HUES6 (cell line): ENCODE measurements at regions not wholly inside any gene's neighbourhood (a gene's known extent, or its start where the extent isn't known, plus 50 kb on each side); places are given as distances from the start of the nearest gene placed in this dataset.
"Not testable (repeated sequence)": the region's sequence is repeated elsewhere in the genome, so short reads cannot be mapped to it uniquely, and the experiment has no call there.

ENCODE experiments used
- H3K27ac ChIP-seq: 2 replicates; pipeline ENCODE4 v1.7.0; 2013; ENCODE audit warnings: low read depth, mild to moderate bottlenecking, low read length, inconsistent platforms
- H3K27me3 ChIP-seq: 2 replicates; pipeline ENCODE4 v1.6.1; 2013; ENCODE audit warnings: low read length; ENCODE audit not compliant: control insufficient read depth, insufficient read depth
- H3K36me3 ChIP-seq: 2 replicates; pipeline ENCODE4 v1.6.1; 2013; ENCODE audit warnings: low read length; ENCODE audit not compliant: control insufficient read depth, insufficient read depth
- H3K4me1 ChIP-seq: 2 replicates; pipeline ENCODE4 v1.6.1; 2013; ENCODE audit warnings: low read length; ENCODE audit not compliant: control insufficient read depth, insufficient read depth
- H3K4me3 ChIP-seq: 2 replicates; pipeline ENCODE4 v1.5.1; 2013; ENCODE audit warnings: low read depth, low read length
- H3K9ac ChIP-seq: one replicate; pipeline ENCODE4 v1.6.1; 2013; ENCODE audit warnings: mild to moderate bottlenecking, low read length
- H3K9me3 ChIP-seq: 2 replicates; pipeline ENCODE4 v1.6.1; 2013; ENCODE audit warnings: low read depth, low read length; ENCODE audit not compliant: control insufficient read depth, insufficient read depth

DNA sequence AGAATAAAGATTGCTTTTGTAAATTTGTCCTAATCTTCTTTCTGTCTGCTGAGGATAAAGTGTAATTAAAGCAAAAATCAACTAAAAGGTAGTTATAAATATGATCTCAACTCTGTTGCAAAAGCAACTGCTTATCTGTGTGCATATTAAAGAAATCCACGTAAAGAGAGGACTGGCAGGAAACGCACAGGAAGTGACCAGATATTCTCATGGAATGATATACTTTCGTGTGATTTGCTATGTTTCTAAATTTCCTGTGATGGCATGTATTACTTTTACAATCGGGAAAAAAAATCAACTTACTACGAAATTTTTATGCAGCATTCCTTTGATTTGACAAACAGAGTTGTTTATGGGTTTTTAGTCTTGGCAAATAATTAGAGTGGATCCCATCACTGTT, 75.4 kb downstream of the RGS2 start:
- no peak overlapping the region for H3K9ac ChIP-seq
- H3K27ac ChIP-seq: no peak overlapping the region
- H3K9me3 ChIP-seq: peaks cover 5% of the 10 kb centered on the region; the same call in 1 of the 2 replicates
- peaks cover 13% of the 10 kb centered on the region for H3K4me1 ChIP-seq
- H3K27me3 ChIP-seq: no peaks in the 10 kb centered on the region
- H3K36me3 ChIP-seq: no peaks in the 10 kb centered on the region
- no peak overlapping the region for H3K4me3 ChIP-seq

DNA sequence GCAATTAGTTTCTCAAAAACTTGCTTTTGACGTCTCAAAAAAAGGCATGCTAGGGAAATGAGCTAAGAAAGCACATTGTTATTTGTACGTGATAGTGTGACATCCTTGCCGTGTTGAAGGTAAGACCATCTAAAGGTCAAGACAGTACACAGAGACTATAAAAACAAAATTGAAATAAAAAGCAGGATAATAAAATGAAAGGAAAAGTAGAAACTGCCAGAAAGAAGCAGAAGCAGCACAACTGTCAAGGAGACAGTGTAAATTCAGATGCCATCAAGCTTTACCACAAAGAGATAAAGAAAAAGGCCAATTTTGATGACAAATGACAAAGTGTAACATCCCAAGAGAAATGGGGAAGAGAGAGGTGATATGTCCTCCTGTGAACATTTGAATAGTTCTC, 76.5 kb downstream of the RGS2 start:
- H3K36me3 ChIP-seq, H3K27me3 ChIP-seq, H3K9me3 ChIP-seq, H3K4me3 ChIP-seq, H3K27ac ChIP-seq, H3K9ac ChIP-seq: not testable (repeated sequence)
- H3K4me1 ChIP-seq: peaks cover 13% of the 10 kb centered on the region

DNA sequence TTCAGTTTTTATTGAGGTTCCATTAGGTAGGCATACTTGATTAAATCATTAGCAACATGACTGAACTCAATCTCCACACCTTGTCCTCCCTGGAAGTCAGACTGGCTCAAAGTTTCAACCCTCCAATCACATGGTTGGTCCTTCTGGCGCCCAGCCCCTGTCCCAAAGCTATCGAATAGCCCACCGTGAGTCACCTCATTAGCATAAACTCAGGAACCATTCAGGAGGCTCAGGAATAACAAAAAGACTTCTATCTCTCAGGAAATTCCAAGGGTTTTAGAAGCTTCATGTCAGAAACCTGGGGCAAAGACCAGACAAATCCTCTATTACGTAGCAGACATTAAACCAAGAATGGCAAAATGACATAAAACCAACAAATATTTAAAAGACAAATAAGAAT, 78.6 kb downstream of the RGS2 start:
- Histone ChIP-seq H3K27me3 (no peaks in the 10 kb centered on the region), H3K4me1 (peaks cover 13% of the 10 kb centered on the region), H3K9ac (peak overlapping the region; percentile 52), H3K9me3 (peaks cover 5% of the 10 kb centered on the region; the same call in 1 of the 2 replicates), H3K36me3 (no peaks in the 10 kb centered on the region), H3K4me3 (peak overlapping the region; percentile 9), H3K27ac (peak overlapping the region; percentile 86; the same call in 1 of the 2 replicates)

DNA sequence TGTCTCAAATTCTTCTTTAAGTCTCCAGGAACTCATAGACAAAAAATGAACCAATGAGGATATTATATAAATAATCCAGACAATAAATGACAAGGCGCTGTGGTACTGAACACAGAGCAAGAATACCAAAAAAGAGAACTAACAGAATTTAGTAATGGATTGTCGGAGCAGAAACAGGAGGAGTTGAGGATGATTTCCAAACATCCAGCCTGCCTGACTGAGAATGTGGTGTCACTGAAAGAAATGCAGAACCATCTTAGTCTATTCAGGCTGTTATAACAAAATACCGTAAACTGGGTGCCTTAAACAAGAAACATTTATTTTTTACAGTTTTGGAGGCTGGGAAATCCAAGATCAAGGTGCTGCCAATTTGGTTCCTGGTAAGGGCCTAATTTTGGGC, 79.7 kb downstream of the RGS2 start:
- Histone ChIP-seq H3K4me1 (peaks cover 13% of the 10 kb centered on the region), H3K9ac (no peak overlapping the region), H3K36me3 (no peaks in the 10 kb centered on the region), H3K27me3 (no peaks in the 10 kb centered on the region), H3K9me3 (peaks cover 5% of the 10 kb centered on the region; the same call in 1 of the 2 replicates), H3K27ac (no peak overlapping the region), H3K4me3 (no peak overlapping the region)

DNA sequence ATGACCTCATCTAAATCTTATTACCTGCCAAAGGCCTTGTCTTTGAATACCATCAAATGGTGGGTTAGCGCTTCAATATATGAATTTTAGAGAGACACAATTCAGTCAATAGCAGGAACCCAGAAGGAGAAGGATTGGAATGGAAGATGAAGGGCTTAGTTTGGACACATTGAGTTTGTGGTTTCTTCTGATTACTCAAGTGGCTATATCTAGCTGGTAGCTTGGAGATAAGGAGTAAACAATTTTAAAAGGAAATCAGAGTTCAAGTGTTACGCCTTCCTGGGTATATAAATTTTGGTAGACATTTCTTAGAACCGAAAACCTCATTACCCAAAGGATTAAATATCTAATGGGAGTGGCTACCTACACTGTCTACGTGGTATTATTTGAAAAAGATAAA, 80.2 kb downstream of the RGS2 start:
- Histone ChIP-seq H3K36me3 (no peaks in the 10 kb centered on the region), H3K4me1 (peaks cover 13% of the 10 kb centered on the region), H3K27ac (no peak overlapping the region), H3K4me3 (no peak overlapping the region), H3K9me3 (peaks cover 5% of the 10 kb centered on the region; the same call in 1 of the 2 replicates), H3K9ac (no peak overlapping the region), H3K27me3 (no peaks in the 10 kb centered on the region)

DNA sequence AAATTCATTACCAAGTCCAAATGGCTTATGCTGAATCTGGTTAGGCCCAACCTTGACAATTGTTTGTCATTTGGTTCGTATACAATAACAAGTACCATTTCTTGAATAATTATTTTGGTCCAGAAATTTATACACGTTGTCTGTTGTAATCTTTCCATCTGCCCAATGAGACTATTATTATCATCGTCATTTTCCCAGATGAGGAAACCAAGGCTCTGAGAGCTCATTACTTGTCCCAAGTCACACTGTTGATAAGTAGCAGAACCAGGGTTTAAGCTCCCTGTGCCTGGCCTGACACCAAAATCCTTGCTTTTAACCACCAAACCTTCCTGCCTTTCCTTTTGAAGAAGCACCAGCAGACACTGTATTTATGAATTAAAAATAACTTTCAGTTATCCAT, 81.3 kb downstream of the RGS2 start:
- peaks cover 13% of the 10 kb centered on the region for H3K4me1 ChIP-seq
- no peak overlapping the region for H3K4me3 ChIP-seq
- no peak overlapping the region for H3K9ac ChIP-seq
- H3K36me3 ChIP-seq: no peaks in the 10 kb centered on the region
- H3K9me3 ChIP-seq: peaks cover 5% of the 10 kb centered on the region; the same call in 1 of the 2 replicates
- no peaks in the 10 kb centered on the region for H3K27me3 ChIP-seq
- no peak overlapping the region for H3K27ac ChIP-seq

DNA sequence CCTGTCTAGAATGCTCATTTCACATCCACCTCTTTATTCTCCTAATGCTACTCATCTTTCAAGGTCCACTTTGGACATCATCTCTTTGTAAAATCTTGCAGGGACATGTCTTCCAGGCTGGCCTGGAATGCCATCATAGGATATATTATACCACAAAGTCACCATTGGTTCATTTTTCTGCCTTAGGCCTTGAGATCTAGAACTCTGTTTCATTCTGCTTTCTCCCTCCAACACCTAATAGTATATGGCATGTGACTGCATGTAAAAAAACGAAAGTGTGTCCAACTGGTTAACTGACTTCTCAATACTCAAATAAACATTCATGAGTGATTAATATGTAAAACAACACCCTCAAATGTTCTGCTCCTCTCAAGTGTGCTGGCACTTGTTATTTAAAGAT, 84.1 kb downstream of the RGS2 start:
- Histone ChIP-seq H3K4me1 (peaks cover 5% of the 10 kb centered on the region), H3K9ac (no peak overlapping the region), H3K36me3 (no peaks in the 10 kb centered on the region), H3K27me3 (no peaks in the 10 kb centered on the region), H3K4me3 (no peak overlapping the region), H3K27ac (no peak overlapping the region), H3K9me3 (peaks cover 3% of the 10 kb centered on the region; the same call in 1 of the 2 replicates)

DNA sequence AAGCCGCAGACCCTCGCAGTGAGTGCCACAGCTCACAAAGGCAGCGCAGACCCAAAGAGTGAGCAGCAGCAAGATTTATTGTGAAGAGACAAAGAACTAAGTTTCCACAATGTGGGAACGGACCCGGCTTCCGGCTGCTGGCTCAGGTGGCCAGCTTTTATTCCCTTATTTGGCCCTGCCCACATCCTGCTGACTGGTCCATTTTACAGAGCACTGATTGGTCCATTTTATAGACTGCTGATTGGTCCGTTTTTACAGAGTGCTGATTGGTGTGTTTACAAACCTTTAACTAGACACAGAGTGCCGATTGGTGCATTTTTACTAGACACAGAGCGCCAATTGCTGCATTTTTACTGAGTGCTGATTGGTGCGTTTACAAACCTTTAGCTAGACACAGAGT, 86.6 kb downstream of the RGS2 start:
- H3K27ac ChIP-seq, H3K36me3 ChIP-seq, H3K4me3 ChIP-seq, H3K4me1 ChIP-seq, H3K9ac ChIP-seq, H3K9me3 ChIP-seq, H3K27me3 ChIP-seq: not testable (repeated sequence)

DNA sequence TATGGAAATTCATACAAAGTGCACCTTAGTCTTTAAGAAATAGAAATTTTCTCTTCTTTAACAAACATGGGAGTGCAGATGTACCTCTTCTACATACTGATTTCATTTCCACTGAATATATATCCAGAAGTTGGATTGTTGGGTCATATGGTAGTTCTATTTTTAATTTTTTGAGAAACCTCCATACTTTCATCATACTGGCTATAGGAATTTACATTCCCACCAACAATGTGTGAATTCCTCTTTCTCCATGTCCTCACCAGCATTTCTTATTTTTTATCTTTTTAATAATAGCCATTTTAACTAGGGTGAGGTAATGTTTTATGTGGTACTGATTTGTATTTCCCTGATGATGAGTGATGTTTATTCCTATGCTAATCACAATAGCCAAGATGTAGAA, 87.5 kb downstream of the RGS2 start:
- no peak overlapping the region for H3K9ac ChIP-seq
- H3K27me3 ChIP-seq: no peaks in the 10 kb centered on the region
- H3K36me3 ChIP-seq: no peaks in the 10 kb centered on the region
- no peak overlapping the region for H3K27ac ChIP-seq
- no peaks in the 10 kb centered on the region for H3K4me1 ChIP-seq
- H3K9me3 ChIP-seq: no peaks in the 10 kb centered on the region
- no peak overlapping the region for H3K4me3 ChIP-seq

DNA sequence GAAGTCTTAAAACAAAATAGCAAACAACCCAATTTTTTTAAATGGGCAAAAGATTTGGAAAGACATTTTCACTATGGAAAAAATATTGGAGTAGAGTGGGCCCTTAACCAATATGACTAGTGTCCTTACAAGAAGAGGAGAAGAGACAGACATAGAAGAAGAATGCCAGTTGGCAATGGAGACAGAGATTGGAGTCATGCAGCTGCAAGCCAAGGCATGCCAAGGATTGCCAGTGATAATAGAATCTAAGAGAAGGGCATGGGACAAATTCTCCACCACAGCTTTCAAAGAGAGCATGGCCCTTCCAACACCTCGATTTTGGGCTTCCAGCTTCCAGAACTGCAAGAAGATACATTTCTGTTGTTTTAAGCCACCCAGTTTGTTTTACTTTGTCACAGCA, 92.7 kb downstream of the RGS2 start:
- Histone ChIP-seq H3K27ac (no peak overlapping the region), H3K36me3 (no peaks in the 10 kb centered on the region), H3K4me3 (no peak overlapping the region), H3K9me3 (no peaks in the 10 kb centered on the region), H3K9ac (no peak overlapping the region), H3K4me1 (no peaks in the 10 kb centered on the region), H3K27me3 (no peaks in the 10 kb centered on the region)

DNA sequence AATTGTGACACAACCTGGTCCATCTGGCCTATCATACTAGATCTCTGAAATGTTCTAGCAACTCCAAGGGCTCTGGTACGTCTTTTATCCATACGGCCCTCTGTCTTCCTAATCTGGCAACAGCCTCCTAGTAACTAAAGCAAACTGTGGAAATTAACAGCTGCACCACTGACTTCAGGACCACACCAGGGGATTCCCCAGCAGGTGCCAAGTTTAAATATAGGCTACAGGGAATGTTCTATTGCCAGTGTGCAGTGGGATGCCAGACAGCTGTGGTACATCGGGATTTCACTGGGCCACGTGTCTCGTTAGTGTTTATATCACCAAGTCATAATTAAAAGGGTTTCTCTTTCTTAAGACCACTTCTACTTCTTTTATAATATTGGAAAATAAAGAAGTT, 94.3 kb downstream of the RGS2 start:
- no peaks in the 10 kb centered on the region for H3K4me1 ChIP-seq
- H3K27ac ChIP-seq: no peak overlapping the region
- H3K27me3 ChIP-seq: no peaks in the 10 kb centered on the region
- no peaks in the 10 kb centered on the region for H3K36me3 ChIP-seq
- H3K9me3 ChIP-seq: no peaks in the 10 kb centered on the region
- no peak overlapping the region for H3K9ac ChIP-seq
- H3K4me3 ChIP-seq: no peak overlapping the region

DNA sequence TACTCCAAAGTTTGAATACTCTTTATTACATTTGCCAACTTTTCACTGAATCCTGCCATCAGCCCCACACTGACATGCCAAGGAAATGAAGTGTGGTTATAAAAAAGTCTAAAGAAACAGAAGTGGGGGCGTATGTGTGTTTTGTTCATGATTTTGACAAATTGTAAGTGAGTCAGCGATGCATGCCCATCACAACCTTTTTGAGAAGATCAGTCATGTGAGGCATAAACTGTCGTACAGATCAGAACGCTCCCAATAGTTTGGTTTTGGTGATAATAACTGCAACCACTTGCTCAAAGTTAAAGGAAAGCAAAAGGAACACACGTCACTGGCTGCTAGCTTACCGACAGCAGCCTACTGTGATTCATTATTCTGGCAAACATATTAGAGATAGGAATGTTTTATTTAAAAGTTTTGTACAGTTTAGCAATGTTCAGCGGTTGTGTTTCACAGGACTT, 95.6 kb downstream of the RGS2 start:
- Histone ChIP-seq H3K9ac (no peak overlapping the region), H3K4me3 (no peak overlapping the region)

More for the DNA sequence above, 95.6 kb downstream of the RGS2 start:
- H3K27me3 ChIP-seq: no peaks in the 10 kb centered on the region
- no peaks in the 10 kb centered on the region for H3K36me3 ChIP-seq
- no peak overlapping the region for H3K27ac ChIP-seq
- no peaks in the 10 kb centered on the region for H3K9me3 ChIP-seq
- H3K4me1 ChIP-seq: no peaks in the 10 kb centered on the region
